H1 (cell line): ENCODE measurements at regions not wholly inside any gene's neighbourhood (a gene's known extent, or its start where the extent isn't known, plus 50 kb on each side); places are given as distances from the start of the nearest gene placed in this dataset.

Experiments
- CTCF ChIA-PET: fragments of 300-600 bp; sonication (Branson Sonifier 250); formaldehyde crosslinking; loops from one replicate; lab custom pipeline; 2021; ENCODE audit not compliant: partially characterized antibody; lab: Charles Lee
- POLR2A ChIA-PET: fragments of 300-600 bp; sonication (Branson Sonifier 250); formaldehyde crosslinking; loops from one replicate; lab custom pipeline; 2021; ENCODE audit warnings: inconsistent platforms; ENCODE audit not compliant: partially characterized antibody; lab: Charles Lee
- DNase-seq, 2 experiments: peaks; one replicate each; pipeline versions ENCODE4 v3.0.0 to v3.0.0-alpha.2; 2010 to 2022; ENCODE audit warnings: low spot score in 2 of 2, low read depth in 1 of 2, mixed read lengths in 1 of 2
- FAIRE-seq: peaks from 2 replicates; lab custom pipeline; 2011; peaks lifted over from hg19 to GRCh38; lab: Jason Lieb, UNC
- H2AFZ ChIP-seq: 2 replicates; pipeline ENCODE4 v1.8.1; 2012; ENCODE audit warnings: low read length, inconsistent platforms
- H2AK5ac ChIP-seq: 2 replicates; pipeline ENCODE4 v1.6.1; 2013; ENCODE audit warnings: low read depth, low read length
- H2BK120ac ChIP-seq: replicated peaks from 2 replicates; pipeline ENCODE3; 2013; ENCODE audit warnings: low read depth, low read length, inconsistent platforms
- H2BK12ac ChIP-seq: 2 replicates; pipeline ENCODE4 v1.6.1; 2013; ENCODE audit warnings: low read depth, low read length
- H2BK15ac ChIP-seq: 2 replicates; pipeline ENCODE4 v1.6.1; 2013; ENCODE audit warnings: low read length
- H2BK20ac ChIP-seq: 2 replicates; pipeline ENCODE4 v1.6.1; 2013; ENCODE audit warnings: low read length
- H2BK5ac ChIP-seq: 2 replicates; pipeline ENCODE4 v1.6.1; 2013; ENCODE audit warnings: low read depth, low read length
- H3K14ac ChIP-seq: 2 replicates; pipeline ENCODE4 v1.6.1; 2013; ENCODE audit warnings: inconsistent platforms; ENCODE audit not compliant: insufficient read length
- H3K18ac ChIP-seq: 2 replicates; pipeline ENCODE4 v1.6.1; 2013; ENCODE audit warnings: low read length; ENCODE audit errors: extremely low read depth
- H3K23ac ChIP-seq: 2 replicates; pipeline ENCODE4 v1.6.1; 2013; ENCODE audit warnings: inconsistent platforms; ENCODE audit not compliant: insufficient read length
- H3K23me2 ChIP-seq: 2 replicates; pipeline ENCODE4 v1.6.1; 2013; ENCODE audit warnings: low read depth, low read length
- H3K27ac ChIP-seq: 2 replicates; pipeline ENCODE4 v1.6.1; 2011; ENCODE audit warnings: low read depth, low read length, inconsistent platforms
- H3K27me3 ChIP-seq, 4 experiments: replicated peaks in 1 of 4; 1 replicate in 1 of 4; 2 replicates in 3 of 4; pipeline versions ENCODE4 v1.6.1 to v1.8.1; 2011 to 2013; ENCODE audit warnings: low read length in 3 of 4, mild to moderate bottlenecking in 3 of 4, inconsistent platforms in 2 of 4, mixed read lengths in 2 of 4, moderate library complexity in 1 of 4; ENCODE audit not compliant: control insufficient read depth in 3 of 4, insufficient read depth in 3 of 4; ENCODE audit errors: extremely low read depth in 1 of 4
- H3K36me3 ChIP-seq, 4 experiments: 2 replicates each; pipeline versions ENCODE4 v1.6.1 to v1.8.1; 2011 to 2013; ENCODE audit warnings: mild to moderate bottlenecking in 4 of 4, low read length in 3 of 4, moderate library complexity in 2 of 4, control low read depth in 1 of 4, inconsistent platforms in 1 of 4; ENCODE audit not compliant: insufficient read depth in 4 of 4, control insufficient read depth in 2 of 4
- H3K4ac ChIP-seq: replicated peaks from 2 replicates; pipeline ENCODE3; 2013; ENCODE audit warnings: low read length, low read depth, mixed read lengths, inconsistent platforms; ENCODE audit not compliant: insufficient read length
- H3K4me1 ChIP-seq, 4 experiments: replicated peaks in 1 of 4; 1 replicate in 1 of 4; 2 replicates in 3 of 4; pipeline versions ENCODE4 v1.6.1 to v1.8.1; 2011 to 2013; ENCODE audit warnings: low read length in 3 of 4, inconsistent platforms in 2 of 4, mixed read lengths in 1 of 4; ENCODE audit not compliant: insufficient read depth in 4 of 4, control insufficient read depth in 3 of 4
- H3K4me2 ChIP-seq, 2 experiments: 2 replicates each; pipeline versions ENCODE4 v1.6.1 to v1.8.1; 2011 to 2013; ENCODE audit warnings: low read depth in 2 of 2, low read length in 2 of 2, control low read depth in 1 of 2, inconsistent platforms in 1 of 2, mild to moderate bottlenecking in 1 of 2; ENCODE audit not compliant: insufficient read depth in 1 of 2
- H3K4me3 ChIP-seq, 4 experiments: fragments of 200-600, 300-600 bp in 1 of 4; sonication (generic), shearing (Covaris generic), sonication (Bioruptor Twin) in 1 of 4; 2 replicates each; pipeline versions ENCODE4 v1.5.1 to v1.8.1; 2011 to 2016; ENCODE audit warnings: low read length in 4 of 4, low read depth in 3 of 4, control low read depth in 2 of 4, inconsistent platforms in 2 of 4, mild to moderate bottlenecking in 2 of 4, mixed read lengths in 1 of 4, moderate library complexity in 1 of 4; ENCODE audit not compliant: insufficient read depth in 2 of 4; ENCODE audit errors: extremely low read depth in 1 of 4
- H3K56ac ChIP-seq: replicated peaks from 2 replicates; pipeline ENCODE3; 2013; ENCODE audit warnings: low read depth, mild to moderate bottlenecking, mixed read lengths, low read length, inconsistent platforms; ENCODE audit not compliant: insufficient read length
- H3K79me1 ChIP-seq: 2 replicates; pipeline ENCODE4 v1.6.1; 2013; ENCODE audit warnings: low read depth, low read length, control low read depth
- H3K79me2 ChIP-seq, 2 experiments: 2 replicates each; pipeline versions ENCODE4 v1.6.1 to v1.8.1; 2012 to 2013; ENCODE audit warnings: low read length in 2 of 2, mild to moderate bottlenecking in 2 of 2, inconsistent platforms in 1 of 2; ENCODE audit not compliant: insufficient read depth in 2 of 2, control insufficient read depth in 1 of 2
- H3K9ac ChIP-seq, 4 experiments: replicated peaks in 1 of 4; 1 replicate in 1 of 4; 2 replicates in 3 of 4; pipeline versions ENCODE4 v1.6.1 to v1.8.1; 2011 to 2013; ENCODE audit warnings: low read depth in 3 of 4, low read length in 3 of 4, control low read depth in 2 of 4, mild to moderate bottlenecking in 2 of 4, moderate library complexity in 2 of 4, inconsistent platforms in 1 of 4; ENCODE audit errors: extremely low read depth in 1 of 4
- H3K9me3 ChIP-seq, 2 experiments: 2 replicates each; pipeline versions ENCODE4 v1.6.1 to v1.8.1; 2012 to 2013; ENCODE audit warnings: mild to moderate bottlenecking in 2 of 2, moderate library complexity in 2 of 2, control low read depth in 1 of 2, inconsistent platforms in 1 of 2, low read depth in 1 of 2, low read length in 1 of 2, mixed read lengths in 1 of 2; ENCODE audit not compliant: insufficient read depth in 2 of 2
- H4K20me1 ChIP-seq, 2 experiments: replicated peaks in 1 of 2; 2 replicates each; pipeline versions ENCODE3 to v1.8.1; 2011 to 2013; ENCODE audit warnings: inconsistent platforms in 2 of 2, low read length in 2 of 2, mild to moderate bottlenecking in 1 of 2; ENCODE audit not compliant: insufficient read depth in 2 of 2, control insufficient read depth in 1 of 2
- H4K5ac ChIP-seq: 2 replicates; pipeline ENCODE4 v1.6.1; 2013; ENCODE audit warnings: low read length, low read depth, mixed read lengths, inconsistent platforms; ENCODE audit not compliant: insufficient read length
- H4K8ac ChIP-seq: 2 replicates; pipeline ENCODE4 v1.8.0; 2013; ENCODE audit warnings: mild to moderate bottlenecking, moderate library complexity, low read length, inconsistent platforms; ENCODE audit not compliant: insufficient read depth; ENCODE audit errors: extremely low read depth
- H4K91ac ChIP-seq: replicated peaks from 2 replicates; pipeline ENCODE3; 2013; ENCODE audit warnings: low read length, mixed read lengths, inconsistent platforms; ENCODE audit not compliant: insufficient read length
- BACH1 ChIP-seq: IDR thresholded peaks from 2 replicates; pipeline ENCODE4 v1.6.1; 2012; ENCODE audit warnings: low read length, improper control_type of control experiment
- BCL11A ChIP-seq, 2 experiments: IDR thresholded peaks; one replicate each; pipeline ENCODE4 v1.6.1; 2011; ENCODE audit warnings: low read depth in 2 of 2, low read length in 2 of 2, mild to moderate bottlenecking in 2 of 2
- CHD1 ChIP-seq: IDR thresholded peaks from 2 replicates; pipeline ENCODE4 v1.6.1; 2012; ENCODE audit warnings: low read depth, low read length, improper control_type of control experiment
- FOSL1 ChIP-seq: IDR thresholded peaks from 2 replicates; pipeline ENCODE4 v1.6.1; 2011; ENCODE audit warnings: mild to moderate bottlenecking, low read depth, low read length, moderate library complexity; ENCODE audit not compliant: insufficient read depth
- KDM1A ChIP-seq: fragments of 200-600, 300-600 bp; sonication (generic); IDR thresholded peaks from 2 replicates; pipeline ENCODE4 v1.7.1; 2016; ENCODE audit warnings: mild to moderate bottlenecking, low read length, borderline replicate concordance
- PHF8 ChIP-seq: fragments of 200-600 bp; sonication (generic); conservative IDR thresholded peaks from 2 replicates; pipeline ENCODE4 v1.7.1; 2012; ENCODE audit warnings: low read depth, mild to moderate bottlenecking, inconsistent platforms, low read length, moderate library complexity
- SAP30 ChIP-seq: fragments of 300-600 bp; sonication (generic); IDR thresholded peaks from 2 replicates; pipeline ENCODE4 v1.7.1; 2012; ENCODE audit warnings: low read length, moderate library complexity, mild to moderate bottlenecking, inconsistent platforms; ENCODE audit not compliant: insufficient read depth, insufficient replicate concordance
- SIN3A ChIP-seq, 2 experiments: IDR thresholded peaks in 1 of 2; conservative IDR thresholded peaks in 1 of 2; 2 replicates each; pipeline ENCODE4 v1.6.1; 2011 to 2012; ENCODE audit warnings: low read length in 2 of 2, improper control_type of control experiment in 1 of 2, low read depth in 1 of 2, mild to moderate bottlenecking in 1 of 2
- SP2 ChIP-seq: IDR thresholded peaks from 2 replicates; pipeline ENCODE4 v1.6.1; 2012; ENCODE audit warnings: mild to moderate bottlenecking, low read length, inconsistent platforms
- SRF ChIP-seq: IDR thresholded peaks from 2 replicates; pipeline ENCODE4 v1.6.1; 2011; ENCODE audit warnings: mild to moderate bottlenecking, low read depth, low read length, moderate library complexity
- TAF1 ChIP-seq: IDR thresholded peaks from 2 replicates; pipeline ENCODE4 v1.6.1; 2011; ENCODE audit warnings: mild to moderate bottlenecking, low read depth, low read length
- TAF7 ChIP-seq: optimal IDR thresholded peaks from 2 replicates; pipeline ENCODE3; 2011; ENCODE audit warnings: low read depth, mild to moderate bottlenecking, inconsistent platforms, low read length, moderate library complexity, borderline replicate concordance
- YY1 ChIP-seq: IDR thresholded peaks from 2 replicates; pipeline ENCODE4 v1.6.1; 2011; ENCODE audit warnings: low read depth, mild to moderate bottlenecking, low read length

DNA sequence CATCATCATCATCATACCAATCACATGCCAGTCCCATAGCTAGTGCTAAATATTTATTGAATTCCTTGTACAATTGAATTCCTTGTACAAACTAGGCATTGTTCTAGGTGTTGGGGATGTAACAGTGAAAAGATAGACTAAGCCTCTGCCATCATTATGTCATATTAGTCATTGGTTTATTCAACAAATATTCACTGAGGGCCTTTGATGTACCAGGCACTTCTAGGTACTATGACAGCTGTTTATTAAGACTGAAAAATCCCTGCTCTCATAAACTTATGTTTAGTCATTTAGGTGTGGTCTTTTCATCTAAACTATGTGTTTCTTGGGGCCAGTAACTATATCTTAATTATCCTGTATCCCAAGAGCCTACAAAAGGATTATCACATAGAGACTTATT, 412.3 kb upstream of the ETAA1 start:
- H4K5ac ChIP-seq, result no peak overlapping the region
- H3K79me1 ChIP-seq, result no peaks in the 10 kb centered on the region
- no peak overlapping the region for H2BK5ac ChIP-seq
- no peak overlapping the region for H3K4me3 ChIP-seq
- no peak overlapping the region for H3K9ac ChIP-seq
- H3K4ac ChIP-seq, result no peak overlapping the region
- H2BK20ac ChIP-seq, result no peak overlapping the region
- no peak overlapping the region for H2BK120ac ChIP-seq
- ChIA-PET POLR2A (no interaction called here), CTCF (no interaction called here)
- DNase-seq (no peak), FAIRE-seq (no peak)
- H3K79me2 ChIP-seq, result no peaks in the 10 kb centered on the region
- H3K9me3 ChIP-seq, result no peaks in the 10 kb centered on the region
- no peak overlapping the region for H2BK12ac ChIP-seq
- no peaks in the 10 kb centered on the region for H3K27me3 ChIP-seq
- TF ChIP-seq YY1 (no peak), BCL11A (IDR thresholded peaks at IDR 0.05; ENCODE audit: low read depth in 2 of 2, low read length in 2 of 2) (no peak), TAF1 (no peak), SRF (no peak), BACH1 (no peak), SAP30 (no peak), SP2 (no peak), FOSL1 (no peak), CHD1 (no peak), TAF7 (no peak), PHF8 (no peak), KDM1A (no peak), SIN3A (conservative IDR thresholded peaks at IDR 0.05 in 1 of 2, IDR thresholded peaks at IDR 0.05 in 1 of 2; ENCODE audit: low read depth in 1 of 2, low read length in 2 of 2) (no peak)
- H3K18ac ChIP-seq, result no peak overlapping the region
- no peak overlapping the region for H4K8ac ChIP-seq
- no peak overlapping the region for H2BK15ac ChIP-seq
- H3K23me2 ChIP-seq, result no peaks in the 10 kb centered on the region
- no peak overlapping the region for H3K56ac ChIP-seq
- H2AFZ ChIP-seq, result no peak overlapping the region
- no peaks in the 10 kb centered on the region for H3K36me3 ChIP-seq
- no peak overlapping the region for H3K23ac ChIP-seq
- no peak overlapping the region for H2AK5ac ChIP-seq
- H4K91ac ChIP-seq, result no peak overlapping the region
- no peak overlapping the region for H3K14ac ChIP-seq
- no peak overlapping the region for H3K27ac ChIP-seq
- H4K20me1 ChIP-seq, result no peaks in the 10 kb centered on the region
- no peak overlapping the region for H3K4me2 ChIP-seq
- H3K4me1 ChIP-seq, result no peaks in the 10 kb centered on the region
